ES-I3 (cell line): ENCODE measurements at regions not wholly inside any gene's neighbourhood (a gene's known extent, or its start where the extent isn't known, plus 50 kb on each side); places are given as distances from the start of the nearest gene placed in this dataset.

ENCODE experiments used
- H3K36me3 ChIP-seq: 2 replicates; pipeline ENCODE4 v1.6.1; 2013; ENCODE audit warnings: mild to moderate bottlenecking, low read length, control low read depth, moderate library complexity; ENCODE audit not compliant: insufficient read depth
- H3K4me1 ChIP-seq: 2 replicates; pipeline ENCODE4 v1.6.1; 2013; ENCODE audit warnings: mild to moderate bottlenecking, control low read depth, low read length; ENCODE audit not compliant: insufficient read depth
- H3K9ac ChIP-seq: 2 replicates; pipeline ENCODE4 v1.6.1; 2013; ENCODE audit warnings: low read depth, mild to moderate bottlenecking, low read length, moderate library complexity
- H3K9me3 ChIP-seq: 2 replicates; pipeline ENCODE4 v1.6.1; 2013; ENCODE audit warnings: mild to moderate bottlenecking, low read length, moderate library complexity; ENCODE audit not compliant: control insufficient read depth, insufficient read depth

GRCh38 chr10:128542659-128543058 lies 416.4 kb upstream of the MKI67 start:
- Histone ChIP-seq H3K9me3 (no peaks in the 10 kb centered on the region), H3K36me3 (no peaks in the 10 kb centered on the region; the same call in 1 of the 2 replicates), H3K4me1 (peaks cover 51% of the 10 kb centered on the region), H3K9ac (no peak overlapping the region)

GRCh38 chr10:128543151-128543550 lies 416.9 kb upstream of the MKI67 start:
- Histone ChIP-seq H3K9ac (no peak overlapping the region), H3K36me3 (no peaks in the 10 kb centered on the region; the same call in 1 of the 2 replicates), H3K4me1 (peaks cover 51% of the 10 kb centered on the region), H3K9me3 (no peaks in the 10 kb centered on the region)

- Histone ChIP-seq H3K4me1 (peaks cover 37% of the 10 kb centered on the region), H3K36me3 (no peaks in the 10 kb centered on the region; the same call in 1 of the 2 replicates), H3K9ac (no peak overlapping the region), H3K9me3 (no peaks in the 10 kb centered on the region)
Measured at GRCh38 chr10:128545216-128545615, 419.0 kb upstream of the MKI67 start.

- Histone ChIP-seq H3K4me1 (peaks cover 35% of the 10 kb centered on the region), H3K9me3 (no peaks in the 10 kb centered on the region), H3K36me3 (no peaks in the 10 kb centered on the region; the same call in 1 of the 2 replicates), H3K9ac (no peak overlapping the region)
Measured at GRCh38 chr10:128546651-128547165, 420.5 kb upstream of the MKI67 start.

GRCh38 chr10:128549101-128549608 lies 422.9 kb upstream of the MKI67 start:
- Histone ChIP-seq H3K36me3 (no peaks in the 10 kb centered on the region; the same call in 1 of the 2 replicates), H3K4me1 (peaks cover 10% of the 10 kb centered on the region), H3K9ac (no peak overlapping the region)

GRCh38 chr10:128550045-128550444 lies 423.8 kb upstream of the MKI67 start:
- H3K9me3 ChIP-seq: no peaks in the 10 kb centered on the region
- H3K36me3 ChIP-seq: no peaks in the 10 kb centered on the region; the same call in 1 of the 2 replicates
- H3K4me1 ChIP-seq: peaks cover 1% of the 10 kb centered on the region; the same call in 1 of the 2 replicates
- H3K9ac ChIP-seq: no peak overlapping the region

More at GRCh38 chr10:128549101-128549608, 422.9 kb upstream of the MKI67 start:
- H3K9me3 ChIP-seq: no peaks in the 10 kb centered on the region

GRCh38 chr10:128551475-128551874 lies 425.3 kb upstream of the MKI67 start:
- H3K9ac ChIP-seq: no peak overlapping the region
- no peaks in the 10 kb centered on the region; the same call in 1 of the 2 replicates for H3K36me3 ChIP-seq
- H3K9me3 ChIP-seq: no peaks in the 10 kb centered on the region
- H3K4me1 ChIP-seq: no peaks in the 10 kb centered on the region

GRCh38 chr10:128553755-128554154 lies 427.5 kb upstream of the MKI67 start:
- Histone ChIP-seq H3K4me1 (no peaks in the 10 kb centered on the region), H3K9ac (no peak overlapping the region), H3K9me3 (no peaks in the 10 kb centered on the region), H3K36me3 (no peaks in the 10 kb centered on the region; the same call in 1 of the 2 replicates)

GRCh38 chr10:128556182-128557110 lies 430.2 kb upstream of the MKI67 start:
- Histone ChIP-seq H3K9ac (no peak overlapping the region), H3K36me3 (no peaks in the 10 kb centered on the region), H3K9me3 (no peaks in the 10 kb centered on the region; the same call in 1 of the 2 replicates), H3K4me1 (no peaks in the 10 kb centered on the region)

- Histone ChIP-seq H3K9ac (no peak overlapping the region), H3K36me3 (no peaks in the 10 kb centered on the region), H3K4me1 (no peaks in the 10 kb centered on the region), H3K9me3 (no peaks in the 10 kb centered on the region; the same call in 1 of the 2 replicates)
Measured at GRCh38 chr10:128557149-128557710, 431.0 kb upstream of the MKI67 start.

GRCh38 chr10:128560406-128560805 lies 434.2 kb upstream of the MKI67 start:
- Histone ChIP-seq H3K9ac (no peak overlapping the region), H3K36me3 (no peaks in the 10 kb centered on the region), H3K9me3 (no peaks in the 10 kb centered on the region; the same call in 1 of the 2 replicates), H3K4me1 (no peaks in the 10 kb centered on the region)

GRCh38 chr10:128560993-128561392 lies 434.8 kb upstream of the MKI67 start:
- no peaks in the 10 kb centered on the region for H3K36me3 ChIP-seq
- no peak overlapping the region for H3K9ac ChIP-seq

GRCh38 chr10:128563387-128563786 lies 437.2 kb upstream of the MKI67 start:
- no peaks in the 10 kb centered on the region for H3K4me1 ChIP-seq
- no peaks in the 10 kb centered on the region; the same call in 1 of the 2 replicates for H3K9me3 ChIP-seq
- no peaks in the 10 kb centered on the region for H3K36me3 ChIP-seq
- no peak overlapping the region for H3K9ac ChIP-seq

More at GRCh38 chr10:128560993-128561392, 434.8 kb upstream of the MKI67 start:
- H3K4me1 ChIP-seq: no peaks in the 10 kb centered on the region
- no peaks in the 10 kb centered on the region; the same call in 1 of the 2 replicates for H3K9me3 ChIP-seq

GRCh38 chr10:128563904-128564303 lies 437.7 kb upstream of the MKI67 start:
- Histone ChIP-seq H3K9ac (no peak overlapping the region), H3K4me1 (no peaks in the 10 kb centered on the region), H3K9me3 (no peaks in the 10 kb centered on the region; the same call in 1 of the 2 replicates), H3K36me3 (no peaks in the 10 kb centered on the region)
